ENCODE measurements at regions not wholly inside any gene's neighbourhood (a gene's known extent, or its start where the extent isn't known, plus 50 kb on each side); places are given as distances from the start of the nearest gene placed in this dataset.

DNA sequence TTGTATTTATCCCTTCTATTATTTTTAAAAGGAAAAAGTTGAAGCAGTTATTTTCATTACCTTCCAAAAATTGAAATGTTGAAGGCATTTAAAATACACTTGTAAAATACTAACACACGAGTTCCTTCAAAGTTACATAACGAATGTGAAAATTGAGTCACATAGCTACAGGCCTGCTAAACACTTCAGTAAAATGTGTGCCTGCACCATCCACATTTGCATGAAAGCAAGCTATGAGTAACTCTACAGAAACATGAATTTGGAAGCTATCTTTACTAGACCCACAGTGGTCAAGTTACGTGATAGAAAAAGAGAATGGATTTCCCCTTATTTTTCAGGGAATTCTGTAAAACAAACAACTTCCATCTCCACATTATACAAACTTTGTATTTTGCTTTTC, 1148.8 kb upstream of the PCDH7 start:
- CTCF ChIA-PET, result no interaction called here
- POLR2A ChIA-PET, result no interaction called here
- no peak overlapping the region for H3K4me3 Mint-ChIP-seq
- ATAC-seq (no peak), DNase-seq (no peak)
- no peaks in the 10 kb centered on the region for H3K4me1 Mint-ChIP-seq (ENCODE audit: low read depth)
- no peak overlapping the region for H3K27ac Mint-ChIP-seq
- H3K27me3 Mint-ChIP-seq (ENCODE audit: low read depth), result no peaks in the 10 kb centered on the region
- H3K9me3 Mint-ChIP-seq (ENCODE audit: insufficient read depth), result peaks cover 4% of the 10 kb centered on the region
- no peaks in the 10 kb centered on the region for H3K36me3 Mint-ChIP-seq (ENCODE audit: low read depth)

DNA sequence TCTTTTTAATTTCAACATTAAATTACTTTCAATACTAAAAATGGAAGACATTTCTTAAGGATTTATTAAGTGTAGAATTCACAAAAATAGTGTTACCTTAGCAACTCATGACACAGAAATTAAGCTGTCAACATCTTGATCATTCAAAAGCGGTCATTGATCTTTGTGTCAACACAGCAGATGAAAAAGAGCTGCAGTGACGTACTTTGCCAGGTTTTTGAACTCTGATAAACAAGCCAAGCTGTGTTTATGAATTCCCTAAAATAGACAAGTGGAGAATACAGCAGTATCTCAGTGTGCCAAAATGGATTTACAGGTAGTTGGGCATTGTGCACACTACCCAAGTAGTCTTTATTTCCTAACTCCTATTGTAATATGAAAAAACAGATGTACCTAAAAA, 1141.8 kb upstream of the PCDH7 start:
- Mint-ChIP-seq H3K4me3 (no peak overlapping the region), H3K9me3 (ENCODE audit: insufficient read depth) (peaks cover 5% of the 10 kb centered on the region), H3K27me3 (ENCODE audit: low read depth) (no peaks in the 10 kb centered on the region), H3K36me3 (ENCODE audit: low read depth) (no peaks in the 10 kb centered on the region), H3K4me1 (ENCODE audit: low read depth) (no peaks in the 10 kb centered on the region), H3K27ac (no peak overlapping the region)
- POLR2A ChIA-PET, result no interaction called here
- CTCF ChIA-PET, result no interaction called here
- no peak for DNase-seq
- no peak for ATAC-seq

DNA sequence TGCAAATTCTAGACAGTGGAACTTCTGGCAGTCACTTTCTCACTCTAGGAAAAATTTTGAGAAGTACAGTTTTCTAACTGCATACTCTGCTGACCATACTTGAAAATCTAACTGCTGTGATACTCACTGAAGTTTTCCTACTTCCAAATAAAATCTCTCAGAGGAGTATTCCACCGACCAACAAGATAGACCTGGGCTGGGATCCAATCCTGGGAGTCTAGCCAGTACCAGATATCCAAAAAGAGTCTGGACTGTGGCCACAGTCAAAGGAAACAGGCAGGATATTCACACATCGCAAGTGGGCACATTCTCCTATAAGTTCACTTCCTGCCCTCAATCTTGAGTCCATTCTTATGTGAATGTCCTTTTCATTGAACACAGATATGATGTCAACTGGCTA, 1138.7 kb upstream of the PCDH7 start:
- Mint-ChIP-seq H3K36me3 (ENCODE audit: low read depth) (no peaks in the 10 kb centered on the region), H3K27ac (no peak overlapping the region)
- CTCF ChIA-PET, result no interaction called here

DNA sequence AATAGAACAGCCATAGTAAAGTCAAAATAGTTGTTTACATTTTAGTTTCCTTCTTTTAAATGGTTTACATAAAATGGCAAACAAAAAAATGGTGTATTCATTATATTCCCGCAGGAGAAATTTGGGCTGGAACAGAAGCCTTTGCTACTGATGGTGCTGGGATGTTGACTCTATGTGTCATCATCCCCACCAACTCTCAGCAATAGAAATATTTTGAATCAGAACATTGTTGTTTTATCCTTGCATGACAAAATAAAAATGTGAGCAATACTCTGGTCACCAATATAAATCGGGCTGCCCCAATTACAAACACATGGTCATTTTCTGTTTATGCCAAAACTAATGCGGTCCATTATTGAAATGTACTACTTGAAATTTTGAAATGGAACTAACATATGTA, 1131.6 kb upstream of the PCDH7 start:
- CTCF ChIA-PET, result no interaction called here
- no peaks in the 10 kb centered on the region for H3K36me3 Mint-ChIP-seq (ENCODE audit: low read depth)
- H3K4me1 Mint-ChIP-seq (ENCODE audit: low read depth), result no peaks in the 10 kb centered on the region
- H3K27me3 Mint-ChIP-seq (ENCODE audit: low read depth), result no peaks in the 10 kb centered on the region
- DNase-seq (no peak), ATAC-seq (no peak)
- peaks cover 8% of the 10 kb centered on the region for H3K9me3 Mint-ChIP-seq (ENCODE audit: insufficient read depth)
- no peak overlapping the region for H3K27ac Mint-ChIP-seq
- POLR2A ChIA-PET, result no interaction called here
- no peak overlapping the region for H3K4me3 Mint-ChIP-seq

More for the DNA sequence above, 1138.7 kb upstream of the PCDH7 start:
- peaks cover 11% of the 10 kb centered on the region for H3K9me3 Mint-ChIP-seq (ENCODE audit: insufficient read depth)
- POLR2A ChIA-PET, result no interaction called here
- no peak overlapping the region for H3K4me3 Mint-ChIP-seq
- DNase-seq (no peak), ATAC-seq (no peak)
- no peaks in the 10 kb centered on the region for H3K4me1 Mint-ChIP-seq (ENCODE audit: low read depth)
- H3K27me3 Mint-ChIP-seq (ENCODE audit: low read depth), result no peaks in the 10 kb centered on the region

GRCh38 chr4:29596228-29596627, 1123.9 kb upstream of the PCDH7 start:
- Mint-ChIP-seq H3K9me3 (ENCODE audit: insufficient read depth) (peaks cover 9% of the 10 kb centered on the region), H3K4me3 (no peak overlapping the region)
- POLR2A ChIA-PET, result no interaction called here

GRCh38 chr4:29619168-29619567, 1101.0 kb upstream of the PCDH7 start:
- Mint-ChIP-seq H3K9me3 (ENCODE audit: insufficient read depth) (peaks cover 5% of the 10 kb centered on the region), H3K27me3 (ENCODE audit: low read depth) (no peaks in the 10 kb centered on the region), H3K36me3 (ENCODE audit: low read depth) (no peaks in the 10 kb centered on the region), H3K4me3 (no peak overlapping the region), H3K27ac (no peak overlapping the region), H3K4me1 (ENCODE audit: low read depth) (no peaks in the 10 kb centered on the region)
- ChIA-PET POLR2A (no interaction called here), CTCF (no interaction called here)
- ATAC-seq, result no peak
- DNase-seq, result no peak

More at GRCh38 chr4:29596228-29596627, 1123.9 kb upstream of the PCDH7 start:
- H3K27me3 Mint-ChIP-seq (ENCODE audit: low read depth), result no peaks in the 10 kb centered on the region
- no peaks in the 10 kb centered on the region for H3K36me3 Mint-ChIP-seq (ENCODE audit: low read depth)
- CTCF ChIA-PET, result no interaction called here
- DNase-seq, result no peak
- H3K27ac Mint-ChIP-seq, result no peak overlapping the region
- no peak for ATAC-seq
- no peaks in the 10 kb centered on the region for H3K4me1 Mint-ChIP-seq (ENCODE audit: low read depth)

DNA sequence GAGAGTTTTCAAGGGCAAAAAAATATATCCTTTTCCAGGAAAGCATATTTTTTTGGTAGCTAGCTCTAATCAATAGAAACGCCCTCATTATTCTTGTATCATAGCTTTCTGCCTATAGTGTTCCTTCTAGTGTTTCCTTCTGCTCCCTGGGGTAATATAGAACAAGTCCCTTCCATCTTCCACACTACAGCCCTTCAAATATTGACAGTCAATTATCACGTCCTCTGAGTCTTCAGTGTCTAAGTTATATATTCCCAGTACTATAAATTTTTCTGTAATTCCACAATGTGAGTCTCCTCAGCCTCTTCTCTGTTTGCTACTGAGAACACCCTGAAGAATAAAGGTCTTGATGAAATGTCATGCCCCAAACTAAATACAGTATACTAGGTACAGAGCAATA, 1088.0 kb upstream of the PCDH7 start:
- no peak overlapping the region for H3K4me3 Mint-ChIP-seq
- ChIA-PET POLR2A (no interaction called here), CTCF (no interaction called here)
- H3K4me1 Mint-ChIP-seq (ENCODE audit: low read depth), result no peaks in the 10 kb centered on the region
- H3K27me3 Mint-ChIP-seq (ENCODE audit: low read depth), result no peaks in the 10 kb centered on the region
- H3K27ac Mint-ChIP-seq, result no peak overlapping the region
- H3K36me3 Mint-ChIP-seq (ENCODE audit: low read depth), result no peaks in the 10 kb centered on the region
- no peak for DNase-seq
- no peak for ATAC-seq
- H3K9me3 Mint-ChIP-seq (ENCODE audit: insufficient read depth), result peaks cover 22% of the 10 kb centered on the region

- ATAC-seq, result no peak
- Mint-ChIP-seq H3K27ac (no peak overlapping the region), H3K4me3 (no peak overlapping the region), H3K4me1 (ENCODE audit: low read depth) (no peaks in the 10 kb centered on the region), H3K27me3 (ENCODE audit: low read depth) (no peaks in the 10 kb centered on the region), H3K36me3 (ENCODE audit: low read depth) (no peaks in the 10 kb centered on the region), H3K9me3 (ENCODE audit: insufficient read depth) (peaks cover 18% of the 10 kb centered on the region)
- no peak for DNase-seq
- CTCF ChIA-PET, result no interaction called here
- POLR2A ChIA-PET, result no interaction called here
Measured at GRCh38 chr4:29636961-29637360, 1083.2 kb upstream of the PCDH7 start.

- ATAC-seq (no peak), DNase-seq (no peak)
- ChIA-PET CTCF (no interaction called here), POLR2A (no interaction called here)
- Mint-ChIP-seq H3K36me3 (ENCODE audit: low read depth) (no peaks in the 10 kb centered on the region), H3K27me3 (ENCODE audit: low read depth) (no peaks in the 10 kb centered on the region), H3K4me3 (no peak overlapping the region), H3K9me3 (ENCODE audit: insufficient read depth) (peaks cover 16% of the 10 kb centered on the region), H3K27ac (no peak overlapping the region), H3K4me1 (ENCODE audit: low read depth) (no peaks in the 10 kb centered on the region)
Measured at GRCh38 chr4:29653221-29653620, 1066.9 kb upstream of the PCDH7 start.

DNA sequence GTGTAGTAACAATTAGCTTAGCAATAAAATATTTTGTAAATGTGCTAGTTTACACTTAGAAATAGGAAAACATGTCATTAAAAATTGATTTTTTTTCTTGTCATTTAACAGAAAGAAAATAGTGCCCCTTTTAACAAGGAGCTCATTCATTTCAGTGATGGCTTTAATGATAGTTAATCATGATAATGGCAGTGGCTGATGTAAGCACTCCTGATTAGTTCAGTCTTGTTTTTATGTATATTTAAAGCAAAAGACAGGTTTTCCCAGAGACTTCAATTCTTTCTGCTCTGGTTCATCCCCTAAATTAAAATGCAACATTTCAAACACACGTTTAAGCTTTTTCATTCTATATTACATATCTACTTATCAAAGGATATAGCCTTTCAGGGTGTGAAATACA, 1039.5 kb upstream of the PCDH7 start:
- no peak for ATAC-seq
- H3K27me3 Mint-ChIP-seq (ENCODE audit: low read depth), result no peaks in the 10 kb centered on the region
- DNase-seq, result no peak
- no peak overlapping the region for H3K27ac Mint-ChIP-seq
- H3K9me3 Mint-ChIP-seq (ENCODE audit: insufficient read depth), result peaks cover 27% of the 10 kb centered on the region
- ChIA-PET CTCF (no interaction called here), POLR2A (no interaction called here)
- no peaks in the 10 kb centered on the region for H3K4me1 Mint-ChIP-seq (ENCODE audit: low read depth)
- H3K4me3 Mint-ChIP-seq, result no peak overlapping the region
- no peaks in the 10 kb centered on the region for H3K36me3 Mint-ChIP-seq (ENCODE audit: low read depth)

- Mint-ChIP-seq H3K4me1 (ENCODE audit: low read depth) (no peaks in the 10 kb centered on the region), H3K4me3 (no peak overlapping the region), H3K27ac (no peak overlapping the region), H3K36me3 (ENCODE audit: low read depth) (no peaks in the 10 kb centered on the region), H3K27me3 (ENCODE audit: low read depth) (no peaks in the 10 kb centered on the region), H3K9me3 (ENCODE audit: insufficient read depth) (peaks cover 19% of the 10 kb centered on the region)
- CTCF ChIA-PET, result no interaction called here
- POLR2A ChIA-PET, result no interaction called here
- DNase-seq (no peak), ATAC-seq (no peak)
Measured at GRCh38 chr4:29704059-29704458, 1016.1 kb upstream of the PCDH7 start.

GRCh38 chr4:29708473-29708872, 1011.7 kb upstream of the PCDH7 start:
- H3K9me3 Mint-ChIP-seq (ENCODE audit: insufficient read depth), result peaks cover 20% of the 10 kb centered on the region
- H3K27me3 Mint-ChIP-seq (ENCODE audit: low read depth), result no peaks in the 10 kb centered on the region
- ChIA-PET CTCF (no interaction called here), POLR2A (no interaction called here)
- H3K4me1 Mint-ChIP-seq (ENCODE audit: low read depth), result no peaks in the 10 kb centered on the region
- no peak overlapping the region for H3K4me3 Mint-ChIP-seq
- no peak for ATAC-seq
- no peaks in the 10 kb centered on the region for H3K36me3 Mint-ChIP-seq (ENCODE audit: low read depth)
- H3K27ac Mint-ChIP-seq, result no peak overlapping the region
- no peak for DNase-seq

- no peak for ATAC-seq
- no peaks in the 10 kb centered on the region for H3K27me3 Mint-ChIP-seq (ENCODE audit: low read depth)
- H3K4me3 Mint-ChIP-seq, result no peak overlapping the region
- H3K9me3 Mint-ChIP-seq (ENCODE audit: insufficient read depth), result peaks cover 15% of the 10 kb centered on the region
- H3K27ac Mint-ChIP-seq, result no peak overlapping the region
- H3K4me1 Mint-ChIP-seq (ENCODE audit: low read depth), result no peaks in the 10 kb centered on the region
- DNase-seq, result no peak
- POLR2A ChIA-PET, result no interaction called here
- CTCF ChIA-PET, result no interaction called here
- no peaks in the 10 kb centered on the region for H3K36me3 Mint-ChIP-seq (ENCODE audit: low read depth)
Measured at GRCh38 chr4:29710519-29710918, 1009.6 kb upstream of the PCDH7 start.

- no peak for DNase-seq
- Mint-ChIP-seq H3K36me3 (ENCODE audit: low read depth) (no peaks in the 10 kb centered on the region), H3K4me3 (no peak overlapping the region), H3K27ac (no peak overlapping the region), H3K9me3 (ENCODE audit: insufficient read depth) (peaks cover 15% of the 10 kb centered on the region), H3K27me3 (ENCODE audit: low read depth) (no peaks in the 10 kb centered on the region), H3K4me1 (ENCODE audit: low read depth) (no peaks in the 10 kb centered on the region)
- POLR2A ChIA-PET, result no interaction called here
- CTCF ChIA-PET, result no interaction called here
- ATAC-seq, result no peak
Measured at GRCh38 chr4:29711226-29711625, 1008.9 kb upstream of the PCDH7 start.
